ENCODE measurements at regions not wholly inside any gene's neighbourhood (a gene's known extent, or its start where the extent isn't known, plus 50 kb on each side); places are given as distances from the start of the nearest gene placed in this dataset.

- no peak overlapping the region for H3K4me3 ChIP-seq (ENCODE audit: low read length)
- H3K9me3 ChIP-seq (replicated peaks; ENCODE audit: control insufficient read depth, low read depth, low read length), result peaks cover 8% of the 10 kb centered on the region
- H3K27ac ChIP-seq (ENCODE audit: low read length), result no peak overlapping the region
- H3K27me3 ChIP-seq (ENCODE audit: control insufficient read depth, insufficient read depth, low read length), result no peaks in the 10 kb centered on the region
- H3K36me3 ChIP-seq (ENCODE audit: control insufficient read depth, insufficient read depth, low read length), result no peaks in the 10 kb centered on the region
- no CpG with 5 or more reads among the region's 2 CpGs for WGBS (ENCODE audit: insufficient coverage)
- H3K4me1 ChIP-seq (ENCODE audit: control insufficient read depth, insufficient read depth, low read length), result peaks cover 9% of the 10 kb centered on the region
- DNase-seq, result no peak
These were observed 118.6 kb upstream of the CDC42EP3 start for GRCh38 chr2:37790019-37790418.

- no CpG with 5 or more reads among the region's 3 CpGs for WGBS (ENCODE audit: insufficient coverage)
- no peak for DNase-seq
- H3K9me3 ChIP-seq (replicated peaks; ENCODE audit: control insufficient read depth, low read depth, low read length), result peaks cover 8% of the 10 kb centered on the region
- H3K4me3 ChIP-seq (ENCODE audit: low read length), result no peak overlapping the region
- no peaks in the 10 kb centered on the region for H3K27me3 ChIP-seq (ENCODE audit: control insufficient read depth, insufficient read depth, low read length)
- H3K36me3 ChIP-seq (ENCODE audit: control insufficient read depth, insufficient read depth, low read length), result no peaks in the 10 kb centered on the region
- no peak overlapping the region for H3K27ac ChIP-seq (ENCODE audit: low read length)
- H3K4me1 ChIP-seq (ENCODE audit: control insufficient read depth, insufficient read depth, low read length), result peaks cover 7% of the 10 kb centered on the region
These were observed 119.0 kb upstream of the CDC42EP3 start for GRCh38 chr2:37790462-37790861.

DNA sequence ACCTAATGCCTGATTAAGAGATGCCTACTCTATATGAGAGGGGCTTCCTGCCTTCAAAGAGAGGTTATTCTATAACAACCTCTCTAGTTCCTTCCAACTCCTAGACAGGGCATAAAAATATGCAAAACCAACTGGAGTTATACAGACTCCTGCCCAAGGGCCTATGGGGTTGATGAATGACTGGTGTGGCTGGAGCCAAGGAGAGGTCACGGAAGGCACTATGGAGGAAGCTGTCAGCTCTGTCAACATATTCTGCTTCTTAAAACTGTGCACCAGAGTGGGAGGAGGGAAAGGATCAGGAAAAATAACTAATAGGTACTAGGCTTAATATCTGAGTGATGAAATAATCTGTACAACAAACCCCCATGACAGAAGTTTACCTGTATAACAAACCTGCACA lies 120.9 kb upstream of the CDC42EP3 start:
- no peak overlapping the region for H3K4me3 ChIP-seq (ENCODE audit: low read length)
- H3K36me3 ChIP-seq (ENCODE audit: control insufficient read depth, insufficient read depth, low read length), result no peaks in the 10 kb centered on the region
- H3K4me1 ChIP-seq (ENCODE audit: control insufficient read depth, insufficient read depth, low read length), result peaks cover 2% of the 10 kb centered on the region
- H3K9me3 ChIP-seq (replicated peaks; ENCODE audit: control insufficient read depth, low read depth, low read length), result peaks cover 8% of the 10 kb centered on the region
- 100% methylated on average over 1 of the region's 1 CpG for WGBS (ENCODE audit: insufficient coverage)
- H3K27ac ChIP-seq (ENCODE audit: low read length), result no peak overlapping the region
- no peak for DNase-seq
- no peaks in the 10 kb centered on the region for H3K27me3 ChIP-seq (ENCODE audit: control insufficient read depth, insufficient read depth, low read length)

GRCh38 chr2:37793004-37793403 lies 121.6 kb upstream of the CDC42EP3 start:
- no CpG with 5 or more reads among the region's 1 CpG for WGBS (ENCODE audit: insufficient coverage)

DNA sequence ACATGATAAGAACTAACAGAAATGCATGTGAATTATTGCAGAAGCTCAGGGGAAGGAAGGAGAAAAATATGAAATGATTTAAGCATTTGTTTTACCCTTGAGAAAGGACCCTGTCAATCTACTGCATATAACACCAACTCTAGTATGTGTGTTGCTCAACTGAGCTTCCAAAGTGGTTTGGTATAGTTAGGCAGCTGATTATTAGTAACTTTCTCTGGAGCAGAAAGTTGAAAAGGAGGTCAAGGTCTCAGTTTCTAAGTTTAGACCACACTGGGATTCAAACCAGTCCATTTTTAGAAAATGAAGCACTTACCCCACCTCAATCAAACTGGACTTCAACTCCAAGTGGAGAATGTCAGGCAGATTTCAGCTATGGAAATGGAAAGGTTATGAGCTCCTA lies 123.3 kb upstream of the CDC42EP3 start:
- no peak for DNase-seq
- Histone ChIP-seq H3K36me3 (ENCODE audit: control insufficient read depth, insufficient read depth, low read length) (no peaks in the 10 kb centered on the region), H3K4me1 (ENCODE audit: control insufficient read depth, insufficient read depth, low read length) (peaks cover 2% of the 10 kb centered on the region), H3K27me3 (ENCODE audit: control insufficient read depth, insufficient read depth, low read length) (no peaks in the 10 kb centered on the region), H3K9me3 (replicated peaks; ENCODE audit: control insufficient read depth, low read depth, low read length) (no peaks in the 10 kb centered on the region), H3K4me3 (ENCODE audit: low read length) (no peak overlapping the region), H3K27ac (ENCODE audit: low read length) (no peak overlapping the region)

More at GRCh38 chr2:37793004-37793403, 121.6 kb upstream of the CDC42EP3 start:
- DNase-seq, result no peak
- peaks cover 2% of the 10 kb centered on the region for H3K4me1 ChIP-seq (ENCODE audit: control insufficient read depth, insufficient read depth, low read length)
- no peaks in the 10 kb centered on the region for H3K27me3 ChIP-seq (ENCODE audit: control insufficient read depth, insufficient read depth, low read length)
- H3K27ac ChIP-seq (ENCODE audit: low read length), result no peak overlapping the region
- H3K36me3 ChIP-seq (ENCODE audit: control insufficient read depth, insufficient read depth, low read length), result no peaks in the 10 kb centered on the region
- H3K4me3 ChIP-seq (ENCODE audit: low read length), result no peak overlapping the region
- H3K9me3 ChIP-seq (replicated peaks; ENCODE audit: control insufficient read depth, low read depth, low read length), result peaks cover 8% of the 10 kb centered on the region

DNA sequence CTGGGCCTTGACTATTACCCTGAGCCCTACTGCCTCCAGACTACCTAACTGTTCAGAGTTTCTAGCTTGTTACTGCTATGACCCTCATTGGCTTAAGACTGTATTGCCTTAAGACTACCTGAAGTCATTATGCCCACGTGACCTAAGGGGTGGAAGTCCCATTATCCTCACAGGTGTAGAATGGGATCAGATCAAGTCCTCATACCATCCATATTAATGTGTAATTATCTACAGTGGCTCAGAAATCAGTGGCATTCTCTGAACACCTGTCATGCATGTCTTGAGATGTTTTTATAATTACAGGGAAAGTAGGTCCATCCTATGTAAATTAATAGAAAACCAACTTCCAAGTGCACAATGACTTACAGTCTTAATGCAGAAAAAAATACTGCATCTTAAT lies 124.0 kb upstream of the CDC42EP3 start:
- DNase-seq, result no peak
- no CpG with 5 or more reads among the region's 1 CpG for WGBS (ENCODE audit: insufficient coverage)
- no peak overlapping the region for H3K27ac ChIP-seq (ENCODE audit: low read length)
- no peaks in the 10 kb centered on the region for H3K36me3 ChIP-seq (ENCODE audit: control insufficient read depth, insufficient read depth, low read length)
- no peaks in the 10 kb centered on the region for H3K27me3 ChIP-seq (ENCODE audit: control insufficient read depth, insufficient read depth, low read length)
- no peak overlapping the region for H3K4me3 ChIP-seq (ENCODE audit: low read length)
- H3K4me1 ChIP-seq (ENCODE audit: control insufficient read depth, insufficient read depth, low read length), result peaks cover 2% of the 10 kb centered on the region
- no peaks in the 10 kb centered on the region for H3K9me3 ChIP-seq (replicated peaks; ENCODE audit: control insufficient read depth, low read depth, low read length)

- Histone ChIP-seq H3K27me3 (ENCODE audit: control insufficient read depth, insufficient read depth, low read length) (no peaks in the 10 kb centered on the region), H3K4me3 (ENCODE audit: low read length) (no peak overlapping the region), H3K27ac (ENCODE audit: low read length) (no peak overlapping the region), H3K9me3 (replicated peaks; ENCODE audit: control insufficient read depth, low read depth, low read length) (no peaks in the 10 kb centered on the region), H3K4me1 (ENCODE audit: control insufficient read depth, insufficient read depth, low read length) (peaks cover 2% of the 10 kb centered on the region), H3K36me3 (ENCODE audit: control insufficient read depth, insufficient read depth, low read length) (no peaks in the 10 kb centered on the region)
- no CpG with 5 or more reads among the region's 2 CpGs for WGBS (ENCODE audit: insufficient coverage)
- DNase-seq, result no peak
These were observed 124.5 kb upstream of the CDC42EP3 start for GRCh38 chr2:37795938-37796337.

- WGBS (ENCODE audit: insufficient coverage), result 80% methylated on average over 2 of the region's 4 CpGs
- Histone ChIP-seq H3K9me3 (replicated peaks; ENCODE audit: control insufficient read depth, low read depth, low read length) (no peaks in the 10 kb centered on the region), H3K27me3 (ENCODE audit: control insufficient read depth, insufficient read depth, low read length) (no peaks in the 10 kb centered on the region), H3K36me3 (ENCODE audit: control insufficient read depth, insufficient read depth, low read length) (no peaks in the 10 kb centered on the region), H3K4me1 (ENCODE audit: control insufficient read depth, insufficient read depth, low read length) (peaks cover 2% of the 10 kb centered on the region), H3K4me3 (ENCODE audit: low read length) (no peak overlapping the region), H3K27ac (ENCODE audit: low read length) (no peak overlapping the region)
- DNase-seq, result no peak
These were observed 125.0 kb upstream of the CDC42EP3 start for GRCh38 chr2:37796481-37796880.

- Histone ChIP-seq H3K27ac (ENCODE audit: low read length) (no peak overlapping the region), H3K4me1 (ENCODE audit: control insufficient read depth, insufficient read depth, low read length) (peaks cover 4% of the 10 kb centered on the region), H3K4me3 (ENCODE audit: low read length) (no peak overlapping the region), H3K27me3 (ENCODE audit: control insufficient read depth, insufficient read depth, low read length) (no peaks in the 10 kb centered on the region), H3K36me3 (ENCODE audit: control insufficient read depth, insufficient read depth, low read length) (no peaks in the 10 kb centered on the region), H3K9me3 (replicated peaks; ENCODE audit: control insufficient read depth, low read depth, low read length) (no peaks in the 10 kb centered on the region)
- WGBS (ENCODE audit: insufficient coverage), result 65% methylated on average over 3 of the region's 3 CpGs
- DNase-seq, result no peak
These were observed 125.6 kb upstream of the CDC42EP3 start for GRCh38 chr2:37797081-37797480.

- H3K4me3 ChIP-seq (ENCODE audit: low read length), result no peak overlapping the region
- H3K4me1 ChIP-seq (ENCODE audit: control insufficient read depth, insufficient read depth, low read length), result peaks cover 4% of the 10 kb centered on the region
- H3K9me3 ChIP-seq (replicated peaks; ENCODE audit: control insufficient read depth, low read depth, low read length), result no peaks in the 10 kb centered on the region
- H3K27me3 ChIP-seq (ENCODE audit: control insufficient read depth, insufficient read depth, low read length), result no peaks in the 10 kb centered on the region
- no peaks in the 10 kb centered on the region for H3K36me3 ChIP-seq (ENCODE audit: control insufficient read depth, insufficient read depth, low read length)
- DNase-seq, result no peak
- no peak overlapping the region for H3K27ac ChIP-seq (ENCODE audit: low read length)
These were observed 126.6 kb upstream of the RMDN2 start for GRCh38 chr2:37798315-37799005.
